Esophagus squamous epithelium (tissue), 4 donors: ENCODE measurements at regions not wholly inside any gene's neighbourhood (a gene's known extent, or its start where the extent isn't known, plus 50 kb on each side); places are given as distances from the start of the nearest gene placed in this dataset.

Experiments used
- CTCF ChIP-seq, 6 experiments: fragments of 450-650 bp in 4 of 6; fragments of 200-600 bp in 2 of 6; sonication (generic) in 2 of 6; IDR thresholded peaks; one replicate each; pipeline ENCODE4 v1.5.1; 2016 to 2019; ENCODE audit warnings: antibody characterized with exemption in 6 of 6, mild to moderate bottlenecking in 4 of 6, moderate library complexity in 4 of 6
- POLR2A ChIP-seq, 4 donors: fragments of 450-650 bp; IDR thresholded peaks; one replicate each; pipeline ENCODE4 v1.6.1; 2017; ENCODE audit warnings: antibody characterized with exemption in 4 of 4, mild to moderate bottlenecking in 4 of 4, moderate library complexity in 3 of 4

GRCh38 chr17:70327723-70328122, 158.4 kb downstream of the KCNJ2 start:
- TF ChIP-seq POLR2A (IDR thresholded peaks at IDR 0.05) (no peak), CTCF (IDR thresholded peaks at IDR 0.05) (no peak)
